Neural progenitor cell (in vitro differentiated cells): ENCODE measurements at regions not wholly inside any gene's neighbourhood (a gene's known extent, or its start where the extent isn't known, plus 50 kb on each side); places are given as distances from the start of the nearest gene placed in this dataset.

Experiments used
- EZH2 ChIP-seq: fragments of 200-600 bp; sonication (generic); IDR thresholded peaks from 2 replicates; pipeline ENCODE4 v1.6.1; 2017; ENCODE audit warnings: antibody characterized with exemption, mild to moderate bottlenecking, moderate library complexity
- EZH2phosphoT487 ChIP-seq: fragments of 200-600 bp; sonication (generic); IDR thresholded peaks from 2 replicates; pipeline ENCODE4 v1.6.1; 2017; ENCODE audit warnings: antibody characterized with exemption
- TF ChIP-seq, protein P1 (sequence below): fragments of 200-600 bp; sonication (generic); IDR thresholded peaks from 2 replicates; pipeline ENCODE4 v1.5.1; 2017; ENCODE audit warnings: antibody characterized with exemption, mild to moderate bottlenecking

DNA sequence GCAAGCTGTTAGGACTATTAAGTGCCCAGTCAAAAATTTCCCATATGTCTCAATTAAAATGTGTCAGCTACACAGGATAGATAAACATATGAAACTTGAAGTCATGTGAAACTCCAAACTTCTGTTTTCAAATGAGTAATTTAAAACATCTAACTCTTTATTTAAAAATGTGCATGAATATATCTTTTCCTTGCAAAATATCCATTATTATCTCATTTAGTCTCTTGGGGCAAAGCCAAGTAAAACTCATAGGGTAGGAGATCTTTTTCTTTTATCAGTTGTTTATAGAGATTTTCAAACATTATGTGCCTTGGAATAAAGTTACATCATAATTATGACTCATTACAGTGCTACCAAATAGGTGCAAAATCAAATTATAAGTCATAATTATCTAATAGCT, 2020.1 kb upstream of the PRR20A start:
- TF ChIP-seq, protein P1, sequence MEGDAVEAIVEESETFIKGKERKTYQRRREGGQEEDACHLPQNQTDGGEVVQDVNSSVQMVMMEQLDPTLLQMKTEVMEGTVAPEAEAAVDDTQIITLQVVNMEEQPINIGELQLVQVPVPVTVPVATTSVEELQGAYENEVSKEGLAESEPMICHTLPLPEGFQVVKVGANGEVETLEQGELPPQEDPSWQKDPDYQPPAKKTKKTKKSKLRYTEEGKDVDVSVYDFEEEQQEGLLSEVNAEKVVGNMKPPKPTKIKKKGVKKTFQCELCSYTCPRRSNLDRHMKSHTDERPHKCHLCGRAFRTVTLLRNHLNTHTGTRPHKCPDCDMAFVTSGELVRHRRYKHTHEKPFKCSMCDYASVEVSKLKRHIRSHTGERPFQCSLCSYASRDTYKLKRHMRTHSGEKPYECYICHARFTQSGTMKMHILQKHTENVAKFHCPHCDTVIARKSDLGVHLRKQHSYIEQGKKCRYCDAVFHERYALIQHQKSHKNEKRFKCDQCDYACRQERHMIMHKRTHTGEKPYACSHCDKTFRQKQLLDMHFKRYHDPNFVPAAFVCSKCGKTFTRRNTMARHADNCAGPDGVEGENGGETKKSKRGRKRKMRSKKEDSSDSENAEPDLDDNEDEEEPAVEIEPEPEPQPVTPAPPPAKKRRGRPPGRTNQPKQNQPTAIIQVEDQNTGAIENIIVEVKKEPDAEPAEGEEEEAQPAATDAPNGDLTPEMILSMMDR, result no peak
- TF ChIP-seq EZH2 (no peak), EZH2phosphoT487 (no peak)
